HG03064 (cell line): ENCODE measurements at regions not wholly inside any gene's neighbourhood (a gene's known extent, or its start where the extent isn't known, plus 50 kb on each side); places are given as distances from the start of the nearest gene placed in this dataset.
"Not testable (repeated sequence)": the region's sequence is repeated elsewhere in the genome, so short reads cannot be mapped to it uniquely, and the experiment has no call there.

Source experiments
- ATAC-seq: cut with Tn5 transposase; IDR thresholded peaks from one replicate; pipeline ENCODE4 v1.9.1; 2021; ENCODE audit warnings: low read depth; ENCODE audit not compliant: unreplicated experiment

- ATAC-seq = no peak
Observed at GRCh38 chr1:192862271-192862670, 53.4 kb downstream of the RGS2 start.

- ATAC-seq = no peak
Observed at GRCh38 chr1:192866241-192866868, 57.5 kb downstream of the RGS2 start.

DNA sequence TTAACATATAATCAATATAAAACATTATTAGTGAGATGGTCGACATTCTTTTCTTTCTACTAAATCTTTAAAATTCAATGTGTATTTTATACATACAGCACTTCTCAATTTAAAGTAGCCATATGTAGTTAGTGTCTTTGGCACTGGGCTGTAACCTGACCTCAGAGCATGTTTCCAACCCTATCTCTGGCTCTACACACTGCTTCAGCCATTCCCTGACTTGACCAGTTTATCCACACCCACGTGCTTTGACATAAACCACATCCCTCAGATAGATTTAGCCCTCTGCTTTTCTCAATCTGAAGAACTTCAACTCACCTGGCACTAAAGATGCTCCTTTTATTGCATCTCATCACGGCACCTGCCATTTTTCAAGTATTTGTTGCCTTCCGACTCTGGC is 58.3 kb downstream of the RGS2 start:
- no peak for ATAC-seq

DNA sequence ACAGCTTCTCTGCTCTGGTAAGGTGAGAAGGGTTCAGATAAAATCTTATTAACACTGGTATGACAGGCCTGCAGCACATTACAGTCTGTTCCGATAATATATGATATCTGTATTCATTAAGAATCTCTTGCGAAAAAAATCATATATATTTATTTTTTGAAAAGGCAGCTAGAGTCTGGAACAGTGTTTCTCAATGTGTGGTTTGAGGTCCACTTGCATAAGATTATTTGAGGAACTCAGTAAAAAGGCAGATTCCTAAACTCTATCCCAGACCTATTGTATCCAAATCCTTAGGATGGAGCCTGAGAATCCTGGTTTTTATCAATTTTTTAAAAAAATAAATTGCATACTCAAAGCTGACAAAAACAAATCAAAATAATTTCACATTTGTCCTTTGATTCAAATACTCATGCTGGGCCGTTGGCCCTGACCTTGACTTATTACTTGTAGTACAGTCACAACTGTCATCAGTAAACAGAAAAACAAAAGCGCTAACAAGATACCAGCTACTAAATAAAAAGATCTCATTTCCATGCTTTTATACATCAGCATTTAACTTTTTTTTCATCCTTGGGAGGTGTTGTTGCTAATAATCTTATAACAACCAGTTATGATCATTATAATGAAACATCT is 60.6 kb downstream of the RGS2 start:
- no peak for ATAC-seq

DNA sequence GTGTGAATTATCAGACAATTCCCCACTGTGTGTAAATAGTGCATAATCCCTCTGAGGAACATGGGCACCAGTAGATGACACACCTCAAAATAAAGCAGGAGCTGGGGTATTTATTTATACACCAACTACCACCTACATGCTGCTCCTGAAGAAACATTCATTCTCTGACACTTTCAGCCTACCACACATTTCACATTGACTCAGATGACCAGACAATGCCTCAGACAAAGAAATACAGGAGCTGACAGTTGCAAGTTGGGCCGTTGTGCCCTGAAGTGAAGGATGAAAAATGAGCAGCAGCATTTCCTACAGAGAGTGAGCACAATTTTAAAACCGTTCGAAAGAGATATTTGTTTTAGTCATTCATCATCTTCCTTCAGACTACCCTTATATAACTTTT is 63.2 kb downstream of the RGS2 start:
- ATAC-seq = no peak

DNA sequence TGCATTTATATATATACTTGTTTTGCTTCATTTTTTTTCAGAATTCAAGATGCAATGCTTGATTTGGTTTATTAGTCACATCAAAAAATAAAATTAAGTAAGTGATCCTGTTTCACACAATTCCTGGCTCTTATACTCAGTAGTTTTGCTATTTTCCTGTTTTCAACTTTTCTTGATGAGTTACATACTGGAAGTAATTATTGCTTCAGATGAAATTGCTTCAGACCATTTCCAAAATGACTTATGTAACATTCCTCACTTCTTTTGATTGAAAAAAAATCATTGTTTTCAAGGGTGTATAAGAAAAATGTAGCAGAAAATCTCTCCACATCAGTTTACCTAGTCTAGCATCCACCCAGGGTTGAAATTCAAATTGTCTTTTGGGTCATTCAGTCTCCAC is 65.0 kb downstream of the RGS2 start:
- ATAC-seq = no peak

GRCh38 chr1:192876633-192877032 is 67.8 kb downstream of the RGS2 start:
- ATAC-seq = no peak

DNA sequence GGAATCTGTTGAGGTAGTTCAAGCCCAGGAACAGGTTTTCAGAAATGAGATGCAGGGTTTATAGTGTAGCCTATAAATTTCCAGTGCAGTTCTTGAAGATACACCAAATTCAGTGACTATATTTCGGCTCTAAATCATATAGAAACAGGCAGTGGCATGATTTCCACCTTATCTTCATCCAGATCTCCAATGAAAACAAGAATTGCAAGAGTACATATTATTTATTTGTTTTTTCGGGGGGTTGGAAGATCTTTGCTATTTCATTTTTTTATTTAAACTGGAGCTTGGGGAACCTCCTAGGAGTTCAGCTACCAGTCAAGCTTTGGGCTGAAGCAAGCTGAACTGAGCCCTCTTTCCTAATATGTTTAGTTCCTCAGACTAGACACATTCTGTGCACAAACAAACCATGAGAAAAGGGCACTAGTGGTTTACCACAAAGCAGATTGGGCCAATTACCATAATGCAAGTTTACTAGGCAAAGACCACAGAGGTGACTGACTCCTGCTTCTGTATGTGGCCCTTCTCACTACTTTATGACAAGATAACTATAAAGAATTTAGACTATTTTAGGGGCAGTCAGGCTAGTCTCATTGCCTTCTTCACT is 68.5 kb downstream of the RGS2 start:
- no peak for ATAC-seq

DNA sequence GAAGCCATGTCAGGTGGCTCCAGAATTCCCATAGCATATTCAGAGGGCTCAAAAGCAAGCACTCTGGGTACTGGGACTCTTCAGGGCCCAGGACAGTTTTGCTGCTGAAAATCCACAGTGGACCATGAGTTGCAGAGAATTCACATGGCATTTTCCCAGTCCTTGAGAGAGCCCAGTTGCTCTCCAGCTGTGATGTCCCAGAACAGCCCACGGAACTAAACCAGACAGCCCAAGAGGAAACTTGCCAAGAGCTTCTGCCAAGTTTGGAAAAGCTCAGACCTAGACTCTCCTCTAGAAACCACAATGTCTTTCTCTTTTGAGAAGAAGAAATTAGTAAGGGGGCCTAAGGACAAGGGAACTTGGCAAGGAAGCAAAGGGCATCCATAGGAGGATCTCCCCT is 69.4 kb downstream of the RGS2 start:
- no peak for ATAC-seq

- ATAC-seq = no peak
Observed at GRCh38 chr1:192879406-192879805, 70.6 kb downstream of the RGS2 start.

- ATAC-seq = no peak
Observed at GRCh38 chr1:192880231-192880630, 71.4 kb downstream of the RGS2 start.

- ATAC-seq = no peak
Observed at GRCh38 chr1:192884241-192884640, 75.4 kb downstream of the RGS2 start.

- not testable (repeated sequence) for ATAC-seq
Observed at GRCh38 chr1:192885387-192885786, 76.5 kb downstream of the RGS2 start.

DNA sequence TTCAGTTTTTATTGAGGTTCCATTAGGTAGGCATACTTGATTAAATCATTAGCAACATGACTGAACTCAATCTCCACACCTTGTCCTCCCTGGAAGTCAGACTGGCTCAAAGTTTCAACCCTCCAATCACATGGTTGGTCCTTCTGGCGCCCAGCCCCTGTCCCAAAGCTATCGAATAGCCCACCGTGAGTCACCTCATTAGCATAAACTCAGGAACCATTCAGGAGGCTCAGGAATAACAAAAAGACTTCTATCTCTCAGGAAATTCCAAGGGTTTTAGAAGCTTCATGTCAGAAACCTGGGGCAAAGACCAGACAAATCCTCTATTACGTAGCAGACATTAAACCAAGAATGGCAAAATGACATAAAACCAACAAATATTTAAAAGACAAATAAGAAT is 78.6 kb downstream of the RGS2 start:
- no peak for ATAC-seq

GRCh38 chr1:192888574-192888973 is 79.7 kb downstream of the RGS2 start:
- no peak for ATAC-seq

DNA sequence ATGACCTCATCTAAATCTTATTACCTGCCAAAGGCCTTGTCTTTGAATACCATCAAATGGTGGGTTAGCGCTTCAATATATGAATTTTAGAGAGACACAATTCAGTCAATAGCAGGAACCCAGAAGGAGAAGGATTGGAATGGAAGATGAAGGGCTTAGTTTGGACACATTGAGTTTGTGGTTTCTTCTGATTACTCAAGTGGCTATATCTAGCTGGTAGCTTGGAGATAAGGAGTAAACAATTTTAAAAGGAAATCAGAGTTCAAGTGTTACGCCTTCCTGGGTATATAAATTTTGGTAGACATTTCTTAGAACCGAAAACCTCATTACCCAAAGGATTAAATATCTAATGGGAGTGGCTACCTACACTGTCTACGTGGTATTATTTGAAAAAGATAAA is 80.2 kb downstream of the RGS2 start:
- ATAC-seq = no peak

DNA sequence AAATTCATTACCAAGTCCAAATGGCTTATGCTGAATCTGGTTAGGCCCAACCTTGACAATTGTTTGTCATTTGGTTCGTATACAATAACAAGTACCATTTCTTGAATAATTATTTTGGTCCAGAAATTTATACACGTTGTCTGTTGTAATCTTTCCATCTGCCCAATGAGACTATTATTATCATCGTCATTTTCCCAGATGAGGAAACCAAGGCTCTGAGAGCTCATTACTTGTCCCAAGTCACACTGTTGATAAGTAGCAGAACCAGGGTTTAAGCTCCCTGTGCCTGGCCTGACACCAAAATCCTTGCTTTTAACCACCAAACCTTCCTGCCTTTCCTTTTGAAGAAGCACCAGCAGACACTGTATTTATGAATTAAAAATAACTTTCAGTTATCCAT is 81.3 kb downstream of the RGS2 start:
- no peak for ATAC-seq

GRCh38 chr1:192892934-192893333 is 84.1 kb downstream of the RGS2 start:
- no peak for ATAC-seq

- ATAC-seq = not testable (repeated sequence)
Observed at GRCh38 chr1:192895487-192895886, 86.6 kb downstream of the RGS2 start.

DNA sequence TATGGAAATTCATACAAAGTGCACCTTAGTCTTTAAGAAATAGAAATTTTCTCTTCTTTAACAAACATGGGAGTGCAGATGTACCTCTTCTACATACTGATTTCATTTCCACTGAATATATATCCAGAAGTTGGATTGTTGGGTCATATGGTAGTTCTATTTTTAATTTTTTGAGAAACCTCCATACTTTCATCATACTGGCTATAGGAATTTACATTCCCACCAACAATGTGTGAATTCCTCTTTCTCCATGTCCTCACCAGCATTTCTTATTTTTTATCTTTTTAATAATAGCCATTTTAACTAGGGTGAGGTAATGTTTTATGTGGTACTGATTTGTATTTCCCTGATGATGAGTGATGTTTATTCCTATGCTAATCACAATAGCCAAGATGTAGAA is 87.5 kb downstream of the RGS2 start:
- ATAC-seq = no peak

- ATAC-seq = no peak
Observed at GRCh38 chr1:192901500-192901899, 92.7 kb downstream of the RGS2 start.

DNA sequence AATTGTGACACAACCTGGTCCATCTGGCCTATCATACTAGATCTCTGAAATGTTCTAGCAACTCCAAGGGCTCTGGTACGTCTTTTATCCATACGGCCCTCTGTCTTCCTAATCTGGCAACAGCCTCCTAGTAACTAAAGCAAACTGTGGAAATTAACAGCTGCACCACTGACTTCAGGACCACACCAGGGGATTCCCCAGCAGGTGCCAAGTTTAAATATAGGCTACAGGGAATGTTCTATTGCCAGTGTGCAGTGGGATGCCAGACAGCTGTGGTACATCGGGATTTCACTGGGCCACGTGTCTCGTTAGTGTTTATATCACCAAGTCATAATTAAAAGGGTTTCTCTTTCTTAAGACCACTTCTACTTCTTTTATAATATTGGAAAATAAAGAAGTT is 94.3 kb downstream of the RGS2 start:
- no peak for ATAC-seq
